ENCODE measurements at regions not wholly inside any gene's neighbourhood (a gene's known extent, or its start where the extent isn't known, plus 50 kb on each side); places are given as distances from the start of the nearest gene placed in this dataset.

GRCh38 chr3:24933401-24933800 lies 438.8 kb upstream of the THRB start:
- no peak for DNase-seq
- H3K9me3 ChIP-seq (ENCODE audit: insufficient read depth, low read depth) = no peaks in the 10 kb centered on the region
- H3K79me2 ChIP-seq (ENCODE audit: low read depth) = no peaks in the 10 kb centered on the region
- H4K20me1 ChIP-seq (ENCODE audit: insufficient read depth) = no peaks in the 10 kb centered on the region
- no peaks in the 10 kb centered on the region for H3F3A ChIP-seq (ENCODE audit: insufficient read depth, low read depth)
- H3K27me3 ChIP-seq (ENCODE audit: insufficient read depth, low read depth) = no peaks in the 10 kb centered on the region
- ChIA-PET CTCF (no interaction called here), POLR2A (ENCODE audit: unreplicated experiment) (no interaction called here)
- no peaks in the 10 kb centered on the region for H3K36me3 ChIP-seq (ENCODE audit: low read depth)
- BruUV-seq (replicated peaks) = no TSS peak
- H3K9me2 ChIP-seq (ENCODE audit: insufficient read depth) = no peaks in the 10 kb centered on the region
- no peak overlapping the region for H3K27ac ChIP-seq
- H3K4me3 ChIP-seq = no peak overlapping the region
- H3K4me1 ChIP-seq (replicated peaks; ENCODE audit: insufficient read depth) = no peaks in the 10 kb centered on the region
- no peak overlapping the region for H3K4me2 ChIP-seq
- intact Hi-C loops (cut with micrococcal nuclease; ENCODE audit: unreplicated experiment) = no loop called here
- no peak overlapping the region for H2AFZ ChIP-seq
- TF ChIP-seq CTCF (conservative IDR thresholded peaks at IDR 0.05) (no peak), EZH2 (IDR thresholded peaks at IDR 0.05; ENCODE audit: low read depth) (no peak)

- H4K20me1 ChIP-seq (ENCODE audit: insufficient read depth) = no peaks in the 10 kb centered on the region
- no peak for DNase-seq
- H3K9me3 ChIP-seq (ENCODE audit: insufficient read depth, low read depth) = no peaks in the 10 kb centered on the region
- no peak overlapping the region for H2AFZ ChIP-seq
- H3F3A ChIP-seq (ENCODE audit: insufficient read depth, low read depth) = no peaks in the 10 kb centered on the region
- H3K4me1 ChIP-seq (replicated peaks; ENCODE audit: insufficient read depth) = no peaks in the 10 kb centered on the region
- no peaks in the 10 kb centered on the region for H3K27me3 ChIP-seq (ENCODE audit: insufficient read depth, low read depth)
- TF ChIP-seq EZH2 (IDR thresholded peaks at IDR 0.05; ENCODE audit: low read depth) = no peak
- no peak for TF ChIP-seq CTCF (conservative IDR thresholded peaks at IDR 0.05)
- intact Hi-C loops (cut with micrococcal nuclease; ENCODE audit: unreplicated experiment) = no loop called here
- H3K4me2 ChIP-seq = no peak overlapping the region
- H3K4me3 ChIP-seq = no peak overlapping the region
- no TSS peak for BruUV-seq (replicated peaks)
- H3K36me3 ChIP-seq (ENCODE audit: low read depth) = no peaks in the 10 kb centered on the region
- POLR2A ChIA-PET (ENCODE audit: unreplicated experiment) = no interaction called here
- H3K79me2 ChIP-seq (ENCODE audit: low read depth) = no peaks in the 10 kb centered on the region
- H3K9me2 ChIP-seq (ENCODE audit: insufficient read depth) = no peaks in the 10 kb centered on the region
- H3K27ac ChIP-seq = no peak overlapping the region
- CTCF ChIA-PET = no interaction called here
Observed at GRCh38 chr3:24936574-24936973, 441.9 kb upstream of the THRB start.

- no TSS peak for BruUV-seq (replicated peaks)
- Histone ChIP-seq H3K4me3 (no peak overlapping the region), H3K27me3 (ENCODE audit: insufficient read depth, low read depth) (no peaks in the 10 kb centered on the region), H3K79me2 (ENCODE audit: low read depth) (no peaks in the 10 kb centered on the region), H3K36me3 (ENCODE audit: low read depth) (no peaks in the 10 kb centered on the region), H4K20me1 (ENCODE audit: insufficient read depth) (no peaks in the 10 kb centered on the region), H3K4me2 (no peak overlapping the region), H3K9me2 (ENCODE audit: insufficient read depth) (no peaks in the 10 kb centered on the region), H3K9me3 (ENCODE audit: insufficient read depth, low read depth) (no peaks in the 10 kb centered on the region), H3K4me1 (replicated peaks; ENCODE audit: insufficient read depth) (no peaks in the 10 kb centered on the region), H3F3A (ENCODE audit: insufficient read depth, low read depth) (no peaks in the 10 kb centered on the region), H2AFZ (no peak overlapping the region), H3K27ac (no peak overlapping the region)
- TF ChIP-seq EZH2 (IDR thresholded peaks at IDR 0.05; ENCODE audit: low read depth) = no peak
- no peak for TF ChIP-seq CTCF (conservative IDR thresholded peaks at IDR 0.05)
- ChIA-PET POLR2A (ENCODE audit: unreplicated experiment) (no interaction called here), CTCF (no interaction called here)
- intact Hi-C loops (cut with micrococcal nuclease; ENCODE audit: unreplicated experiment) = no loop called here
- peak in 1 of 2 experiments; percentile 3 for DNase-seq
Observed at GRCh38 chr3:24937228-24937627, 442.6 kb upstream of the THRB start.

All from PC-9 (cell line).